ENCODE measurements at regions not wholly inside any gene's neighbourhood (a gene's known extent, or its start where the extent isn't known, plus 50 kb on each side); places are given as distances from the start of the nearest gene placed in this dataset.

- 96% methylated on average over 3 of the region's 3 CpGs; no CpG with 5 or more reads in 1 of the 2 experiments for WGBS, 2 experiments (ENCODE audit: extremely low coverage in 1 of 2, insufficient coverage in 1 of 2, insufficient read length in 1 of 2, insufficient replicate concordance in 2 of 2, low coverage in 1 of 2, low lambda C conversion rate in 2 of 2, missing lambda C conversion rate in 1 of 2)
- H3K79me1 ChIP-seq (ENCODE audit: low read depth, low read length), result no peaks in the 10 kb centered on the region
- H3K9me3 ChIP-seq (ENCODE audit: insufficient read depth in 2 of 2, low read depth in 1 of 2, low read length in 1 of 2), result no peaks in the 10 kb centered on the region
- H3K36me3 ChIP-seq (ENCODE audit: control insufficient read depth in 2 of 4, insufficient read depth in 4 of 4, low read length in 3 of 4), result no peaks in the 10 kb centered on the region
- no peak overlapping the region for H2AFZ ChIP-seq (ENCODE audit: low read length)
- no peak overlapping the region for H3K56ac ChIP-seq (replicated peaks; ENCODE audit: insufficient read length, low read depth, low read length)
- no peak overlapping the region for H2BK15ac ChIP-seq (ENCODE audit: low read length)
- no peak overlapping the region for H3K4me2 ChIP-seq (ENCODE audit: insufficient read depth in 1 of 2, low read depth in 2 of 2, low read length in 2 of 2)
- no peak overlapping the region for H2BK120ac ChIP-seq (replicated peaks; ENCODE audit: low read depth, low read length)
- no peak overlapping the region for H3K23ac ChIP-seq (ENCODE audit: insufficient read length)
- no peak overlapping the region for H3K4ac ChIP-seq (replicated peaks; ENCODE audit: insufficient read length, low read depth, low read length)
- POLR2A ChIA-PET (ENCODE audit: partially characterized antibody), result interaction anchor here (0.7 kb wide), 1 partner anchor 60 kb away, joined by 3 read pairs; no protein-coding TSS in a partner anchor
- H3K4me3 ChIP-seq (ENCODE audit: extremely low read depth in 1 of 4, insufficient read depth in 2 of 4, low read depth in 3 of 4, low read length in 4 of 4), result no peak overlapping the region
- H4K91ac ChIP-seq (replicated peaks; ENCODE audit: insufficient read length, low read length), result no peak overlapping the region
- peak overlapping the region; percentile 28; the same call in 1 of the 2 replicates for H2BK5ac ChIP-seq (ENCODE audit: low read depth, low read length)
- H3K18ac ChIP-seq (ENCODE audit: extremely low read depth, low read length), result no peak overlapping the region
- DNase-seq (ENCODE audit: low read depth in 1 of 2, low spot score in 2 of 2) (no peak), FAIRE-seq (no peak)
- H2BK20ac ChIP-seq (ENCODE audit: low read length), result peak overlapping the region; percentile 86; the same call in 1 of the 2 replicates
- H2BK12ac ChIP-seq (ENCODE audit: low read depth, low read length), result peak overlapping the region; percentile 63; the same call in 1 of the 2 replicates
- no peaks in the 10 kb centered on the region for H3K79me2 ChIP-seq (ENCODE audit: control insufficient read depth in 1 of 2, insufficient read depth in 2 of 2, low read length in 2 of 2)
- no peaks in the 10 kb centered on the region for H3K23me2 ChIP-seq (ENCODE audit: low read depth, low read length)
- H3K27ac ChIP-seq (ENCODE audit: low read depth, low read length), result no peak overlapping the region
- no peak overlapping the region for H3K14ac ChIP-seq (ENCODE audit: insufficient read length)
- peaks cover 0 to 8% (median 3%) of the 10 kb centered on the region in 4 experiments; a peak in 4 of 7 replicates for H3K4me1 ChIP-seq (replicated peaks in 1 of 4; ENCODE audit: control insufficient read depth in 3 of 4, insufficient read depth in 4 of 4, low read length in 3 of 4)
- H3K9ac ChIP-seq (replicated peaks in 1 of 4; ENCODE audit: extremely low read depth in 1 of 4, low read depth in 3 of 4, low read length in 3 of 4), result no peak overlapping the region
- no peak overlapping the region for H4K8ac ChIP-seq (ENCODE audit: extremely low read depth, insufficient read depth, low read length)
- H3K27me3 ChIP-seq (replicated peaks in 1 of 4; ENCODE audit: control insufficient read depth in 3 of 4, extremely low read depth in 1 of 4, insufficient read depth in 3 of 4, low read length in 3 of 4), result no peaks in the 10 kb centered on the region
- peak overlapping the region; percentile 33 for H4K5ac ChIP-seq (ENCODE audit: insufficient read length, low read depth, low read length)
- H2AK5ac ChIP-seq (ENCODE audit: low read depth, low read length), result no peak overlapping the region
- H4K20me1 ChIP-seq (replicated peaks in 1 of 2; ENCODE audit: control insufficient read depth in 1 of 2, insufficient read depth in 2 of 2, low read length in 2 of 2), result no peaks in the 10 kb centered on the region
- CTCF ChIA-PET (ENCODE audit: partially characterized antibody), result no interaction called here
Measured at GRCh38 chrY:13094904-13095600, 190.4 kb downstream of the DDX3Y start.
